CD4-positive, alpha-beta T cell treated with Interleukin-15 for 4 hours (primary cell): ENCODE measurements at regions not wholly inside any gene's neighbourhood (a gene's known extent, or its start where the extent isn't known, plus 50 kb on each side); places are given as distances from the start of the nearest gene placed in this dataset.

Experiments
- DNase-seq: peaks from one replicate; pipeline ENCODE4 v3.0.0-alpha.2; 2020; ENCODE audit warnings: low spot score

DNA sequence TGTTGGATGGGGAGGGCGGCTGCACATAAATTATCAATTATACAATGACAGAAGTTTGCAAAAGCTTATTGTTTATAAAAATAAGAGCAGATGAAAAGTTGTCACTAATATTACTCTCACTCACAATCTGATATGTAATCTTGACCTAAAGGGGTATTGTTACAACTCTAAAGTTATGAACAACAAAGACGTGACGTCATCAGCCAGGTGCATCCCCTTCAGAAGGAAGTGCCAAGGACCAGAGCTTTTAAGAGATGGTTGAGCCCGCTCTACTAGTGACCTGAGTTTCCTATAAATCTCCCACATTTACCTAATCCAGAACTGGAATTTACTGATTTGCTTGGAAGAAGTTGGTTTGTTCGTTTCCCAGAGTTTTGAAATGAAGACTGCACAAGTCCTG, 247.7 kb upstream of the MGMT start:
- no peak for DNase-seq

DNA sequence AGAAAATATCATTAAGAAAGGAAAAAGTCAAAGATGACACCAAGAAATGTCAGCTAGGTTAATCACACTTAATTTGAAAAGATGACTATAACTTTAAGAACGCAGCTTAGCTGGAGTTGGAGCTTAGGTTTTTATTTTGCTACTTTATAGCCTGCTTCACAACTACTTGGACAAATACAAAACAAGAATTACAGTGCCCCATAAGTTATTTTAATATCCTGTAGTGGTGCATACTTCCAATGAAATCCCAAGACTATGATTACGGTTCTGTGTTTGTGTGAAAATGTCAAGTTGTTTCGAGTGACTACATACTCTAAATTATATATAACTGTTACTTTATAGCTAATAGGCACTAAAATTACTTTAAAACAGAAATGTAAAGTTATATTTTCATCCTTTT, 244.6 kb upstream of the MGMT start:
- DNase-seq = no peak

DNA sequence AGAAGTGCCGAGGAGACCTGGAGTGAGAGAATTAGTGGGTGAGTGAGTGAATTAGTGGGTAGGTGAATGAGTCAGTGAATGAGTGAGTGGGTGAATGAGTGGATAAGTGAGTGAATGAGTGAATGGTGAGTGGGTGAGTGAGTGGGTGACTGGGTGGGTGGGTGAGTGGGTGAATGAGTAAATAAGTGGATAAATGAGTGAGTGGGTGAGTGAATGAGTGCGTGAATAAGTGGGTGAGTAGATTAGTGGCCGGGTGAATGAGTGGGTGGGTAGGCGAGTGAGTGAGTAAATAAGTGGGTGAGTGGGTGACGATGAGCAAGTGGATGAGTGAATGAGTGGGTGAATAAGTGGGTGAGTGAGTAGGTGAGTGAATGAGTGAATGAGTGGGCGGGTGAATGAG, 243.7 kb upstream of the MGMT start:
- no peak for DNase-seq

DNA sequence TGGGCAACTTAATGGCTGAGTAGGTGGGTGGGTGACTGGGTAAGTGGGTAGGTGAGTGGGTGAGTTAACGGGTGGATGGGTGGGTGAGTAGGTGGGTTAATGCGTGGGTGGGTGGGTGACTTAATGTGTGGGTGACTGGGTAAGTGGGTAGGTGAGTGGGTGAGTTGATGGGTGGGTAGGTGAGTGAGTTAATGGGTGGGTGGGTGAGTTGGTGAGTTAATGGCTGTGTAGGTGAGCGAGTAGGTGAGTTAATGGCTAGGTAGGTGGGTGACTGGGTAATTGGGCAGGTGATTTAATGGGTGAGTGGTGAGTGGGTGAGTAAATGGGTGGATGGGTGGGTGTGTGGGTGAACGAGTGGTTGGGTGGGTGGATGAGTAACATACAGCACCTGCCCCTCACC, 243.0 kb upstream of the MGMT start:
- no peak for DNase-seq

DNA sequence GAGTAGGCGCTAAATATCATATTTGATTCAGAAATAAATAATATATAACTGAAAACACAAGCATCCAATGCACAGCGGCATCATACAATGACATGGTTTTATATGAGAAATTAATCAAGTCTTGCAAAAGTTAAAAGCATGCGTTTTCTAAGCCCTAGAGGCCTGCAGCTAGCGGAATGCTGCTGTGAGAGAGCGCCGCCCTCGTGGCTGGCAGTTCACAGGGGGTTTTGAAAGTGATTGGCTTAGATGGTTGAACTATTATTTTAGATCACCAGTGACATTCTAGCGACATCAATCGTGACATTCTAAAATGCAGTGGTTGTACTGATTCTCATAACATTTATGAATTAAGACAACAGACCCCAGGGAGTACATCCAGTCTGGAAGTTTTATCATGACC, 235.2 kb upstream of the MGMT start:
- DNase-seq = no peak

DNA sequence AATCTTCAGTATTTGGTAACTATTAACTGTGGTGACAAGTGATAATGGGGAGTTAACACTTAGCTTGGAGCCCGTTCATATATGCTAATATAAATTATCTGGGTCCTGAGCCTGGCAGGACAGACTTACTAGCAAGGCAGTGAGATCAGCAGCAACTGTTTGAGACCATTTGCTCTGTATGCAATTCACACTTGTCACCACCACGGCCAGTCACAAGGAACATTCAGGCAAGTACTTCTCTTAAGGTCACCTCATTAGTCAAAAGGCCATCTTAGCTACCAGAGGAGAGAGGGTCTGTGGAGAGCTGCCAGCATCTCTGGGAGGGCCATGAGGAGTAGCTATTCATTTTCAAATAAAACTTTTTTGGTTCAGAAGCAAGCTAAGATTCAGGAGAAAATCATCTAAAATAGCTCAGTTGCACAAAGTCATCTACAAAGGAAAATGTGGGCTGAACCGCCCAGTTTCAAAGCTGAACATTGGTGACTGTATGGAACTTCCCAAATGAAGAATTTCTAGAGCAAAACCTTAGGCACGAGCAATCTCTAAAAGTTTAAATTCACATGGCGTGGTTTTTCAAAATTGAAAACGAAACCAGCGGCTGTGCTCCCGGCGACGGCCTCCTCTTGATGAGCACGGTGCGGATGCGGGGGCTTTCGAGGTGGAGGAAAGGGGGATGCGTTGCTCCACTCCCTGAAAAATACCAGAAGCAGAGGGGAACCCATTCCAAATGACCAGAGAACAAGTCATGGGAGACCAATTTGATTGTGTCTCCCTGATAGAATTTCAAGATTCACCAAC, 233.5 kb upstream of the MGMT start:
- no peak for DNase-seq

DNA sequence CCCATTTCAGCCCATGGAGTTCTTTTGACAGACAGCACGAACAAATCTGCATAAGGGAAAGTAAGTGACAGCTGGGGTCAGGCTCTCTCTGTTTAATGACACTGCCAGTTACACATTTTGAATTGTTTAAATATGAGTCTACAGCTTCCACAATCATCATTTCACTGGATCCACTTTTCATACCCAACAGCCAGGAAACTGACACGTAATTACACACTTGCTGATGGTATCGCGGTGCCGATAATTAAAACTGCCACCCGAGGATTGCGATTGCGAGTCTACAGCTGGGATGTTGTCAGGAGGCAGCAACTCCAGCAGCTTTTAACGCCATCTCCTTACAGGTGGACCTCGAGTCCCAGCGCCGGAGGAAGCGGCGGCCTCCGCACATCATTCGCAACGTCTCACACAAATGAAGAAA, 230.8 kb upstream of the MGMT start:
- DNase-seq = no peak

DNA sequence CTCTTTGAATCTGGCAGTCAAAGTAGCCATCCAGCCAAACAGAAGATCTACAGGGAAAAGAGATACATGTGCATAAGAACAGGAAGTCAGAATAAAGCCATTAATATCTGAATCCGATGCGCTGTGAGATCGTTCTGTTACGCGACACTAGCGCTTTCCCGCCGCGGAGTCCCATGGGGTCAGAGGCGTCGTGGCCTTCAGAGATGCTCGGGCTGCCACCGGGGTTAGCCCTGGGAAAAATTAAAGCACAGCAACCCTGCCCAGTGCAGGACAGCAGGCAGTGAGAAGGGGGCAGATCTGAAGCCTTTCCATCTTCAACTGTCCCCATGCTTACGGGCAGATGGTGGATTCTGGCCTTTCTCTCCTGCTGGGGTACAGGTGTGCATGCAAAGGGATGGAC, 225.6 kb upstream of the MGMT start:
- no peak for DNase-seq

DNA sequence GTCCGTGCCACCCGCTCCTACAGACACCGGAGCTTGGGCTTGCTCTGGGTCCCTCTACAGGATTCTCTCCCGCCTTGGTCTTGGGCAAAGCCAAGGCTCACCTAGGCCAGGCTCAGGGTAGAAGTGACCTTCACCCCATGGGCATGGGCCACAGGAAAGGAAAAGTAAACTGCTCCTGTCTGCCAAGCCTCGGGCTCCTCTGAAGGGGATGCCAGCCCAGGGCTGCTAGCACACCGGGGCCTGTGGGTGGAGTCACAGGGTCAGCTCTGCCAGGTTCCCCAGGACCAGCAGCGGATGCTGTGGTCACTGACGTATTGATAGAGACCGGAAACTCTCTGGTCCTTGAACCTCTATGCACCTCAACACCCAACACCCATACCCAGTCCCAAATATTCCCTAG, 222.7 kb upstream of the MGMT start:
- DNase-seq = no peak

DNA sequence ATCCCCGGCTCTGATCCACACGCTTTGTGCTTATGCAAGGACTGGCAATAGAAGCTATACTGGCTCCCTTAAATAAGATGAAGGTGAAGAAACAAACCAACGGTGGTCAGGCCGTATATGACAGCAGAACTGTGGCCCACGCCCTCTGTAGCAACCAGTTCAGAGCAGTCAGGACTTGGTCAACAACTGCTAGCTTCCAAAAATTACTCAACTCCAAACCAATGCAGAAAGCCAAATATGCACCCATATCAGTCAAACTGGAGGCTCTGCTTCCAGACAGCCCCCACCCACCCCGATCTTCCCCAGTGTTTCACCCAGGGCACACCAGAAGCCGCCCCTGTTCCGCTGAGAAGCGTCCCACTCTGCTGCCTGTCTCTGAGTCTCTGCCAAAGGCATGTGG, 222.3 kb upstream of the MGMT start:
- DNase-seq = no peak

DNA sequence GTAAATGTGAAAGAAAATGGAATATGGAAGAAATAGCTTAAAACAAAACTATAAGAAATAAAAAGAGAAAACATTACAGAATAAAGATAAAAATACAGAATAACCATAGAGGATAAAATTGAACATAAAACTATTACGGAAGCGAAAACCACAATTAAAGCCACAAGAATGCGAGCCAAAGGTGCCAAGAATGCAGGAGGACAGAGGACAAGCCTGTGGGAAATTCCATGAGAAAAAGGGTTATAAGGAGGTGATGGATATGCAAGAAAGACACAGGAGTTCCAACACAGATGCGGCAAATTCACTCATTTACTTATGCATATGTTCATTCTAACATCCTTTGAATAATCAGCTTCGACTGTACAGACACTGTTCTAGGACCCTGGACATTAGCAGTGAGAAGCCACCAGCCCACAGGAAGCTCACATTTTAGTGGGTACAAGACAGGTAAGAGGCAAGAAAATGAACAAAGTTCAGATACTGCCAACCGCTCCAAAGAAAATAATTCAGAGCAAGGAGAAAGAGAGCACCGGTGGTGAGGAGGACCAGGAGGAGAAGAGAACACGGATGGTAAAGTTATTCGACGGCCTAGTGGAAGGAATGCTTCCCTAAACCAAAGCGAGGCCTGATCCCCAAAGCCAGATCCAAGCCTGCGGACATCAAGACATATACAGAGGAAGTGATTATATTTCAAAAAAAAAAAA, 213.7 kb upstream of the MGMT start:
- no peak for DNase-seq

DNA sequence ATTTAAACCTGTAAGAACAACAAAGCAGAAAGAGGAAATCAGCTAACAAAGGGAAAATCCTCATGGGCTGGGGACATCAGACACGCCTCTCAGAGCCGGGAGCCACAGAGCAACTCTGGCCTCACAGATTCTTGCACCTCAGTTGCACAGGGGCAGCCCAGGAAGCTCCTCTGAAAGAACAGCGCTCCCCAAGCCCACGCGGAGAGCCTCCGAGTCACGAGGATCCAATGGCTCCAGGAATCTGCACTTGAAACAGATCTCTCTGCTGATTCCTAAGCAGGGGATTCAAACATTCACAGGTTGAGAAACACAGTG, 213.2 kb upstream of the MGMT start:
- no peak for DNase-seq

DNA sequence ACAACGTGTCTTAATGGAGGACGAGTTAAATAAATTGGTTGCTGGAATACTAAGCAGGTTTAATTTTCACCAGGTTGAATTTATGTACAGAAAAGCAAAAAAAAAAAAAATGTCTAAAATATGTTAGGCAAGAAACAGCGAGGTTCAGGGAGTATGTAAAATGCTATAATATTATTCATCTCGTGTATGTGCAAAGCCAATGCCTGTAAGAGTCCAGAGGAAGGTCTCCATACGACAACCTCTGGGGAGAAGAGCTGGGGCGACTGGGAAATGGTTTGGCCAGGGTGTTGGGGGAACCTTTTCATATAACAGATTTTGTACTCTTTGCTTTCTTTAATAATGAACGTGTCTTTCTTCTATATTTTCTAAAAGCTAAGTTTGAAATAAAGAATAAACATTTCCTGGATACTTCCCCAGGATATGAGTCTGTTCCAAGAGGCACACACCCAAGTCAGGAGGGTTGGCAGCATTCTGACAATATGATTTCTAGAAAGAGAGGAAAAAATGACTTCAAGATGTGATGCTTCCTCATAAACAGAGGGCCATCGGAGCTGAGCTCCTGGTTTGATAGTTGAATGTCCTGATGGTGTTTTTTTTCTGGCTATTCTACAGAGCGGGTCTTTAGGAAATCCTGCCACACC, 208.6 kb upstream of the MGMT start:
- no peak for DNase-seq

DNA sequence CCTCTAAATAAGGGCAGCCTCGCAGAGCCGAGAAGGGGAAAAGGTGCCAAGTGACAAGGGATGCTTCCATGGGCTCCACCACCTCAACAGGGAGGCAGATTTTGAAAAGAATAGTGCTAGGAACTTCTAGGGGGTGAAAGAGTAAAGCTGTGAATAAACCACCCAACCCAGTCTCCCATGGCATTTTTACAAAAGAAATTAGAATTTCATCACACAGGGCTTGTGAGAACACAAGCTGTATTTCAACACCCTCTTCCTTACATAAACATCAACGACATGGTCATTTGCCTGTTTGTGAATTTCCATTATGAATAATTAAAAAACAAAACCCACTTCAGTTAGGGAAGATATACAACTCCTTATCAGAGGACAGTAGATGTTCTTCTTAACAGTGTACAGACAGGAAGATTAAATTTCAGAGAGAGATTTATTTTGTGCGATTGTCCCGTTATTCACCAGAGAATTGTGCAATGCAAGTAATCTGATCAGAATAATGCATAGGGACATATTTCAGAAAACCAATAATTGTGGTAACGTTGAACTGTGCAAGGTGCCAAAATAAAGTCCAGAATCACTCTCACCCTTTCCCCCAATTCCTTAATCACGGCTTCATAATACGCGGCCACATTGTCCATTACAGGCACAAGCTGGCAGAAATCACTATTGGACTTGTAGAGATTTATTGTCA, 207.8 kb upstream of the MGMT start:
- no peak for DNase-seq

DNA sequence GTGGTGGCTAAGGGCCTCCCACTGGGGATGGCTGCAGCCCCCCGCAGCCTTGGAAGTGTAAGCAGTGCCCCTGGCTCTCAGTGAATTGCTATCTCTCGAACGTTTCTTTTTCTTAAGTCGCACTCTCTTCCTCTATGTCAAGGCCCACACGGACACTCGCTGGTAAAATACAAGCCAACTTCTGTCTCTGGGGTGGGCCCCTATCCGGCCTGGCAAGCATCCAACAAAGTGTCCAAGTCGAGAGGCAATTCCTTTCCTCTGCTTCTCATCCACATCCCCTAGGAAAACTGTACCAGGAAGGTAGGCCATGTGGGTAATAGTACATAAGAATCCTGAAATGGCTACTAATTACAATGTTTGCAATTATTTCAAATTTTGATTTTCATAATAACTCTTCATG, 194.9 kb upstream of the MGMT start:
- DNase-seq = no peak

DNA sequence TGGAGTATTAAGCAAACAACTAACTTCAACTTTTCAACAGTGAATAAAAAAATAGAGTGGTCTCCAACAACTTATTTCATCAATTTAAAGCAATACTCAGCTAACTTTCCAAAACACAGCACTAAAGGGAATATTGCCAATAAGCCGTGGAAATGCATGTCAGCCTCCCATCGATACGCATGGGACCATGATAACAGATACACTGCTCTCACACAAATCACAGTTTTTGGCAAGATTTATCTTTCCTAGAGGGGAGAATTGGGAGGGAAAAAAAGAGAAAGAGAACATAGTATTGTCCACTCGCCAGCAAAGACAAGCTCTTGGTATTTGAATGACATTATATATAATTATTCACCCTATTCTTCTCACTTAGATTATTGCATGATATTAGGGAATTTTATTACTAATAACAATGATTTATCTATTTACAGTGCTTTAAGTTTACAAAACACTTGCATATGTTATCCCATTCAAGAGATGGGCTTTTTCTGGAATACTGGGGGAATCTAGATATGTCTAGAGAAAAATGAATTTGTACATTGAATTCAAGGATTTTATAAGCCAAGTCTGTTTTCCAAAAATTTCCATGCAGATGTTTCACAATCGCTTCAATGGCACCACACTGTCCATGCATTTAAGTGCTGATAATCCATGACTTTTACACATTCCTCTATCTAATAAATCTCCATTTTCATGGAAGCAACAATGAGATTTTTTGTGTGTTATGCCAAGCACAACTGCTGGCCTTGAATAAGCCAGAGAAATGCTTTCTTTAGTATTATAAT, 194.0 kb upstream of the MGMT start:
- no peak for DNase-seq

DNA sequence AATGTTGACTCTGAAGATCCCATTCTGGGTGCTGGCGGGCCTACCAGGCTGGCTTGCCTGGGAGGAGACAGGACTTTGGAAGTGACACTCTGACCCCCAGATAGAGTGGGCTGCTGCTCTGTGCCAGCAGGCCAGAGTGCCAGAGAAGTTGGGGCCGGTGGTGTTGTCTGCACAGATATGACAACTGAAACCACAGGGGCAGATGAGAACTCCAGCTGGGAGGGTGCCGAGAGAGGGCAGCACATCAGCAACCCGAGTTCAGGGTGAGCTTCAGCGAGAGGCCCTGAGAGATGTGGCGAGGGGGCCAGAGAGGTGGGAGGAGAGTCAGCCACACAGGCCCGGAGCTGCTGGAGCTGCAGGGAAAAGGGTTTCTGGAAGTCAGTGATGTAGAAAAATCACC, 193.2 kb upstream of the MGMT start:
- DNase-seq = no peak

DNA sequence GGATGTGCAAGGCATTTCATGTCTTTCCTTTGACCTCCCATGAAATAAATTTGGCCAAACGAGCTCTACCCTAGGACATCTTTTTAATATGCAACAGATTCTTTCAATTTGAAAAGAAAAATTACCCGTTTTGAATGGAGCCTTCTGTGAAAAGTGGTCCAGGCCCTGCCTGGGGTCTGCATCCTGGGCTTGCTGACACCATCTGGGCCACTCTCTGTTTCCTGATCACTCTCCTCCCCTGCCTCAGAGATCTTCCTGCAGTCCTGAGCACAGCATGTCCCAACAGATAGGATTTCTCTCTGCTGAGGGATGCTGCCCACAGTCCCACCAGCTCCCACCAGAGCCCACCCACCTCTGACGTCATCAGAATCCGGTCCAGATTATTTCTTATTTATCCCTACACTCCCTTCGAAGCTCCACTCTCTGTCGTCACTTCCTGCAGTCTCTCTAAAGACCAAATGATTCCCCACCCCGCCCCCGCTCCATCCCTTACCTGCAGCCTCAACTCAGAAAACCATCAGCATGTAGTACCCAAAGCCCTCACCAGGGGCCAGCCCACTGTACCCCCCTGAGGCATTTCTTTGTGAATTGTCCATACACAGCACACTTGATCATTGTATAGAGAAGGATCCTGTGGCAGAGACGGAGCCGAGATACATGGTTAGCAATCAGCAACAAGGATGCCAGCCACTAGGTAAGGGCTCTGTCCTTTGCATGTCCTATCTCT, 192.1 kb upstream of the MGMT start:
- no peak for DNase-seq

DNA sequence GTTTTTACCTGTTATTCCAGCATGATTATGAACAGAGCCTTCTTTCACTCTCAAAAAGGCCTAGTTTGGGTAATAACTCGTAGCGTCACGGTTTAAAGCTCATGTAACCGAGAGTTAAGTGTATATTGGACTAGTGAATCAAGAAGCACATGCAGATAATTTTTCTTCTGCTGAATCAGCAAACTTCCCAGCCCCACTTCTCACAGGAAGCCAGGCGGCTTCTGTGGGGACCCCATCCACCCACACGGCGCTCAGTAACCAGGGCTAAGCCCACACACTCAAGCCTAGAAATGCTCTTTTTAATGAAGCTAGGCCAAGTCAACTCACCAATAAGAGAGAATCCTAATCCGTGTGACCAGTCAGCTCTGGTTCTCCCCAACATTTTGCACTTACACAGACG, 191.2 kb upstream of the MGMT start:
- no peak for DNase-seq

DNA sequence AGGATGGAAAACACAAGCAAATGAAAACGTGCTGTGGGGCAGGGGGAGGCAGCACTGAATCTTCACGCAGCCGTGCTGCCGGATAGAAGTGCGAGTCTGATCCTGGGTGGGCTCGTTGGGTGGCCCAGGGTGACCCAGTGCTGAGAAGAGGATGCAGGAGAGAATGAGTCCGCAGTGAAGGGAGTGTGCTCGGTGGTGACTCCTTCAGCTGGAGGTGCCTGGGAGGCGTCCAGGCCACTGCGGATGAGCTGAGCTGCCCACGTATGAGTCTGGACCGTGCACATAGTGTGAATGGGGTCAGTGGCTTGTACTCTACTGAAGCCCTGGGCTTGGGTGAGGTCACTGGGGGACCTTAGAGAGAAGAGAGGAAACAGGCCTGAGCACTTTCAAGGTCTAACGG, 190.0 kb upstream of the MGMT start:
- no peak for DNase-seq

DNA sequence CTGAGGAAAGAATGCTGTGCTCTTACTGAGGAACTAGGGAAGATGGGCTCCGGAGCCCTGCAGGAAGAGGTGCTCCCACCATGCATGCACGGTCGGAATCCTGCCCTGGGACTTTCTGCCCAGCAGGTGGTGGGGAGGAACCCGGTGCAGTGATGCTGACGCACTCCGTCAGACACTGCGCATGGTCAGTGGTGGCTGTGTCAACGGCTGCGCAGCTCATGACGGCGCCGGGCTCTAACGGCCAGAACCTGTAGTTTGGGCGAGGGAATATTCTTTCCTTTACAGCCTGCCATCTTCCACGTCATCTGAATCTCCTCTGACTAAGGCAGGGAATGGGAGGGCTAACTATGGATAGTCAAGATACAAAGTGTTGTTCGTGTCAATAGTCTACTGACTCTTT, 189.2 kb upstream of the MGMT start:
- no peak for DNase-seq

DNA sequence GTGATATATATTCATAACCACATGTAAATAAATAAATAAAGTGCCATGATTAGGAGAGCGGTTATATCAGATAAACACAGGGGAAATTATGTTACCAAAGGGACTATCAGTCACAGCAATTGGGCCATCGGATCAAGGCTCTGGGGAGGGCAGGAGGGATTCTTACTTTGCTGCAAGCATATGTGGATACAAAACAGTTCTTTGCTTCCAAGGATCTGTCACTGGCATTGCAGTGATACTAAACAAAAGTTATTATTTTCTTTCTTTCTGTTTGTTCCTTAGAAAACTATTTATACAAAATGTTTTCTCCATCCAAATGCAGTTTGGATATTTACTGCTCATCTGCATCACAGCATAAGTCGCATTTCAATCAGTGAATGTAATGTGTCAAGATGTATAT, 188.4 kb upstream of the MGMT start:
- no peak for DNase-seq
